IMR-90 (cell line): ENCODE measurements at regions not wholly inside any gene's neighbourhood (a gene's known extent, or its start where the extent isn't known, plus 50 kb on each side); places are given as distances from the start of the nearest gene placed in this dataset.

ENCODE experiments used
- ATAC-seq: fragments of 200-7000 bp; cut with Tn5 transposase; 2 replicates; pipeline ENCODE4 v1.9.1; 2020; ENCODE audit warnings: low read depth, mild to moderate bottlenecking, moderate library complexity
- BruUV-seq: library from RNA; stranded (reverse); fragments of 400-500 nt; replicated peaks from 2 replicates; lab custom pipeline; 2021; lab: Mats Ljungman, UMichigan
- CTCF ChIA-PET: fragments of 300-600 bp; formaldehyde crosslinking; extraction: SDS; loops from one replicate; lab custom pipeline; 2021; ENCODE audit warnings: antibody characterized with exemption; lab: Yijun Ruan, JAX
- POLR2A ChIA-PET: fragments of 300-600 bp; sonication (Branson Sonifier 250); formaldehyde crosslinking; loops from one replicate; lab custom pipeline; 2022; ENCODE audit warnings: antibody characterized with exemption; ENCODE audit not compliant: unreplicated experiment; lab: Charles Lee
- DNase-seq: peaks from one replicate; pipeline ENCODE4 v3.0.0; 2013
- H2AFZ ChIP-seq: replicated peaks from 2 replicates; pipeline ENCODE3; 2013; ENCODE audit warnings: low read length, mild to moderate bottlenecking; ENCODE audit not compliant: poor library complexity
- H2AK5ac ChIP-seq: 2 replicates; pipeline ENCODE4 v1.6.1; 2013; ENCODE audit warnings: low read depth, low read length, inconsistent platforms
- H2AK9ac ChIP-seq: replicated peaks from 2 replicates; pipeline ENCODE3; 2013; ENCODE audit warnings: mild to moderate bottlenecking, low read depth, low read length, moderate library complexity; ENCODE audit not compliant: poor library complexity
- H2BK120ac ChIP-seq: 2 replicates; pipeline ENCODE4 v1.6.1; 2013; ENCODE audit warnings: low read depth, low read length, inconsistent platforms
- H2BK15ac ChIP-seq: 3 replicates; pipeline ENCODE4 v1.6.1; 2013; ENCODE audit warnings: low read depth, low read length, inconsistent platforms
- H2BK20ac ChIP-seq: 2 replicates; pipeline ENCODE4 v1.6.1; 2013; ENCODE audit warnings: low read depth, mild to moderate bottlenecking, inconsistent platforms, low read length, moderate library complexity
- H2BK5ac ChIP-seq: 2 replicates; pipeline ENCODE4 v1.6.1; 2013; ENCODE audit warnings: mild to moderate bottlenecking, low read depth, low read length, inconsistent platforms; ENCODE audit not compliant: poor library complexity, severe bottlenecking
- H3K14ac ChIP-seq: replicated peaks from 2 replicates; pipeline ENCODE4 v1.6.1; 2013; ENCODE audit warnings: low read depth, low read length, inconsistent platforms
- H3K18ac ChIP-seq: 2 replicates; pipeline ENCODE4 v1.6.1; 2013; ENCODE audit warnings: low read depth, low read length, control low read depth
- H3K23ac ChIP-seq: 2 replicates; pipeline ENCODE4 v1.6.1; 2013; ENCODE audit warnings: low read depth, low read length, inconsistent platforms
- H3K27ac ChIP-seq: 2 replicates; pipeline ENCODE4 v1.5.1; 2013; ENCODE audit warnings: mild to moderate bottlenecking, control low read depth, low read length; ENCODE audit not compliant: insufficient read depth
- H3K27me3 ChIP-seq: 2 replicates; pipeline ENCODE4 v1.6.1; 2013; ENCODE audit warnings: low read length; ENCODE audit not compliant: control insufficient read depth, insufficient read depth
- H3K36me3 ChIP-seq: 2 replicates; pipeline ENCODE4 v1.6.1; 2013; ENCODE audit warnings: low read length, mixed read lengths; ENCODE audit not compliant: control insufficient read depth, insufficient read depth
- H3K4ac ChIP-seq: 2 replicates; pipeline ENCODE4 v1.6.1; 2013; ENCODE audit warnings: low read depth, low read length, inconsistent platforms
- H3K4me1 ChIP-seq: 2 replicates; pipeline ENCODE4 v1.6.1; 2013; ENCODE audit warnings: low read length, mixed read lengths; ENCODE audit not compliant: control insufficient read depth, insufficient read depth
- H3K4me2 ChIP-seq: 2 replicates; pipeline ENCODE4 v1.6.1; 2013; ENCODE audit warnings: low read depth, mild to moderate bottlenecking, control low read depth, low read length, moderate library complexity
- H3K4me3 ChIP-seq: 2 replicates; pipeline ENCODE4 v1.5.1; 2013; ENCODE audit warnings: low read depth, mild to moderate bottlenecking, control low read depth, low read length, moderate library complexity; ENCODE audit not compliant: insufficient read depth
- H3K56ac ChIP-seq: 2 replicates; pipeline ENCODE4 v1.6.1; 2013; ENCODE audit warnings: low read length, inconsistent platforms; ENCODE audit not compliant: insufficient read depth; ENCODE audit errors: extremely low read depth
- H3K79me1 ChIP-seq, 2 experiments: 2 replicates each; pipeline ENCODE4 v1.6.1; 2013; ENCODE audit warnings: low read length in 2 of 2, inconsistent platforms in 1 of 2, low read depth in 1 of 2
- H3K9ac ChIP-seq: 2 replicates; pipeline ENCODE4 v1.6.1; 2013; ENCODE audit warnings: low read depth, low read length, control low read depth
- H3K9me1 ChIP-seq: 2 replicates; pipeline ENCODE4 v1.6.1; 2013; ENCODE audit warnings: low read length, inconsistent platforms; ENCODE audit not compliant: insufficient read depth
- H3K9me3 ChIP-seq: 2 replicates; pipeline ENCODE4 v1.6.1; 2013; ENCODE audit warnings: low read length; ENCODE audit not compliant: control insufficient read depth, insufficient read depth
- H4K20me1 ChIP-seq: 2 replicates; pipeline ENCODE4 v1.6.1; 2013; ENCODE audit warnings: low read length, inconsistent platforms; ENCODE audit not compliant: insufficient read depth
- H4K5ac ChIP-seq: 2 replicates; pipeline ENCODE4 v1.6.1; 2013; ENCODE audit warnings: mild to moderate bottlenecking, low read depth, low read length, control low read depth
- H4K8ac ChIP-seq, 2 experiments: 2 replicates each; pipeline ENCODE4 v1.6.1; 2013; ENCODE audit warnings: low read depth in 2 of 2, low read length in 2 of 2, control low read depth in 1 of 2, inconsistent platforms in 1 of 2
- H4K91ac ChIP-seq: 2 replicates; pipeline ENCODE4 v1.6.1; 2013; ENCODE audit warnings: low read depth, low read length, inconsistent platforms; ENCODE audit not compliant: insufficient read depth
- ELK1 ChIP-seq: fragments of 150-350 bp; IDR thresholded peaks from 2 replicates; pipeline ENCODE4 v1.6.1; 2016; ENCODE audit warnings: low read depth, mild to moderate bottlenecking, low read length, moderate library complexity, borderline replicate concordance
- MAFK ChIP-seq: IDR thresholded peaks from 2 replicates; pipeline ENCODE4 v1.6.1; 2012; ENCODE audit warnings: low read depth, low read length, improper control_type of control experiment
- MAZ ChIP-seq: IDR thresholded peaks from 2 replicates; pipeline ENCODE4 v1.6.1; 2012; ENCODE audit warnings: low read depth, mild to moderate bottlenecking, low read length, improper control_type of control experiment, moderate library complexity, borderline replicate concordance
- NFE2L2 ChIP-seq: fragments of 150-350 bp; IDR thresholded peaks from 2 replicates; pipeline ENCODE4 v1.6.1; 2016; ENCODE audit warnings: low read depth, mild to moderate bottlenecking, low read length
- POLR2A ChIP-seq: IDR thresholded peaks from 2 replicates; pipeline ENCODE4 v1.6.1; 2012; ENCODE audit warnings: mild to moderate bottlenecking, low read depth, low read length
- RCOR1 ChIP-seq: IDR thresholded peaks from 2 replicates; pipeline ENCODE4 v1.6.1; 2012; ENCODE audit warnings: mild to moderate bottlenecking, low read length, improper control_type of control experiment; ENCODE audit not compliant: insufficient replicate concordance
- WGBS, 2 experiments: methylation state at CpG; one replicate each; pipeline versions ENCODE4 v1.1.5 to v1.1.7; 2013; ENCODE audit warnings: missing lambda C conversion rate in 2 of 2; ENCODE audit not compliant: insufficient read length in 1 of 2; ENCODE audit errors: extremely low coverage in 2 of 2; 5-methylcytosine and 5-hydroxymethylcytosine counted together
- dilution Hi-C: fragments of 300-500 bp; cut with HindIII; formaldehyde crosslinking; loops from one replicate; pipeline ENCODE4 v1.14.3; 2018; ENCODE audit warnings: low sequenced_read_pairs; ENCODE audit not compliant: unreplicated experiment
- in situ Hi-C: fragments of 300-500 bp; cut with MboI; formaldehyde crosslinking; loops from 3 replicates; pipeline ENCODE4 v1.14.3; 2019; ENCODE audit warnings: low sequenced_read_pairs, inconsistent platforms, mixed read lengths
- intact Hi-C: fragments of 100-400 bp; cut with micrococcal nuclease; formaldehyde crosslinking; loops from 2 replicates; pipeline ENCODE4 v1.10.0; 2022

GRCh38 chr10:3886191-3886590, 101.2 kb upstream of the KLF6 start:
- peak overlapping the region; percentile 70 for H2AK5ac ChIP-seq
- peak overlapping the region; percentile 89; the same call in 1 of the 2 replicates for H3K14ac ChIP-seq
- no TSS peak for BruUV-seq
- H4K8ac ChIP-seq = peak overlapping the region; percentile 5 to 85; a peak in 3 of 4 replicates
- H3K4me1 ChIP-seq = peaks cover 23% of the 10 kb centered on the region
- peak overlapping the region; percentile 83; the same call in 2 of the 3 replicates for H2BK15ac ChIP-seq
- H3K56ac ChIP-seq = peak overlapping the region; percentile 63
- H4K20me1 ChIP-seq = no peaks in the 10 kb centered on the region
- dilution Hi-C loops = no loop called here
- H3K27ac ChIP-seq = peak overlapping the region; percentile 90
- ATAC-seq (no peak), DNase-seq (peak; percentile 61)
- peaks cover 10% of the 10 kb centered on the region for H3K9me1 ChIP-seq
- H3K36me3 ChIP-seq = no peaks in the 10 kb centered on the region
- TF ChIP-seq MAZ (no peak; the same call in 1 of the 2 replicates), POLR2A (no peak), RCOR1 (no peak), NFE2L2 (no peak), ELK1 (no peak), MAFK (no peak)
- H3K9me3 ChIP-seq = no peaks in the 10 kb centered on the region
- H3K18ac ChIP-seq = peak overlapping the region; percentile 90
- H2AK9ac ChIP-seq = no peak overlapping the region
- ChIA-PET CTCF (no interaction called here), POLR2A (interaction anchor here (1.4 to 1.5 kb wide), 2 partner anchors 101 to 103 kb away, joined by 4 to 6 read pairs; partner anchors contain the start of gene KLF6)
- no peaks in the 10 kb centered on the region for H3K27me3 ChIP-seq
- peak overlapping the region; percentile 55 for H3K9ac ChIP-seq
- H2BK20ac ChIP-seq = peak overlapping the region; percentile 94
- 0 out of 4 replicates have a peak, but pooled peaks cover 0 to 6% of the 10 kb centered on the region in 2 experiments for H3K79me1 ChIP-seq
- peak overlapping the region; percentile 64 for H4K91ac ChIP-seq
- H2BK120ac ChIP-seq = peak overlapping the region; percentile 89
- intact Hi-C loops = loop anchor here (5.0 kb wide), 1 partner anchor 99 kb away; the partner anchor contains the start of gene KLF6
- peak overlapping the region; percentile 96 for H2BK5ac ChIP-seq
- H3K4me3 ChIP-seq = no peak overlapping the region
- in situ Hi-C loops = loop anchor here (5.0 kb wide), 1 partner anchor 79 kb away; no protein-coding TSS in a partner anchor
- peak overlapping the region; percentile 64 for H3K4me2 ChIP-seq
- H3K23ac ChIP-seq = peak overlapping the region; percentile 63; the same call in 1 of the 2 replicates
- peak overlapping the region; percentile 95 for H4K5ac ChIP-seq
- peak overlapping the region; percentile 72 for H2AFZ ChIP-seq
- no CpG with 5 or more reads among the region's 14 CpGs for WGBS, 2 experiments
- H3K4ac ChIP-seq = peak overlapping the region; percentile 95
